GM12873 (cell line): ENCODE measurements at regions not wholly inside any gene's neighbourhood (a gene's known extent, or its start where the extent isn't known, plus 50 kb on each side); places are given as distances from the start of the nearest gene placed in this dataset.

Source experiments
- CTCF ChIP-seq: IDR thresholded peaks from 2 replicates; pipeline ENCODE4 v1.5.1; 2012; ENCODE audit warnings: low read depth, mild to moderate bottlenecking, moderate library complexity, low read length, control low read depth; ENCODE audit not compliant: insufficient read depth; ENCODE audit errors: missing control alignments

DNA sequence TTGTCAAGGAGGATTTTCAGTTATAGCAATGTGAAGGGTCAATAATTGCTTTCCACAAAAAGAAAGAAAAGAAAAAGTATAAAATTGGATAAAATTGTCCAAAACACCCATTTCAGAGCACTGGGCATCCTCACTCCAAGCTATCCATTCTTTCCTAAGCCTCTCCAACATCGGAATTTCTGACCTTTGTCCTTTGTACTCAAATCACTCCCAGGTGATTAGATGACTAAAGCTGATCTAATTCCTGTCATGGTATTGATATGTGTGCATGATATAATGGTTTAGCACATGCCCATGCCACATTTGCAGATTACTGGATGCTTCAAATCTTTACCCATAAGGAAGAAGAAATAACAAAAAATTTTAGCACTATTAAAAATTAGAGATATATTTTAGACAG lies 152.3 kb downstream of the CENPC start:
- TF ChIP-seq CTCF: no peak

DNA sequence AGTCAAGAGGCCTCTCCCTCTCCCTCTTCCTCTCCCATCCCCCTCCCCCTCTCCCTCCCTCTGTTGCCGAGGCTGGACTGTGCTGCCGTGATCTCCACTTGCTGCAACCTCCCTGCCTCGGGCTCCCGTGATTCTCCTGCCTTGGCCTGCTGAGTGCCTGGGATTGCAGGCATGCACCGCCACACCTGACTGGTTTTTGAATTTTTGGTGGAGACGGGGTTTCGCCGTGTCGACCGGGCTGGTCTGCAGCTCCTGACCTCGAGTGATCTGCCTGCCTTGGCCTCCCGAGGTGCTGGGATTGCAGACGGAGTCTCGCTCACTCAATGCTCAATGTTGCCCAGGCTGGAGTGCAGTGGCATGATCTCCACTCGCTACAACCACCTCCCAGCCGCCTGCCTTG lies 165.1 kb downstream of the CENPC start:
- no peak for TF ChIP-seq CTCF

DNA sequence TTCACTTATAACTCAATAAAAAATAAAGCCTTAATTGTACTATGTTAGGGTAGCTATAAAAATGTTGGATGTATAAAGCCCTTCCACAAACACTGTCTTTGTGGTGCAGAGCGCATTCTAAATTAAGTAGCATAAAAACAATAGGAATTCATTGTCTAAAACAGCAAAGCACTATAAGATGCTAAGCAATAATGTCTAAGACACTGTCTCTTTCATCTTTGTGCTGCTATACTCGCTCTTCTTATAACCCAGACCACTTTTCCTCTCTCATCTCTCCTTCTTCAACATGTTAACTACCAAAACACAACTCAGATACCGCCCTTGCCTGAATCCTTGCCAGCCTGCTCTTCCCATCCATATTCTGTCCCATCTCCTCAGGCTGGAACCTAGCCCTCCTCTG lies 170.0 kb downstream of the CENPC start:
- TF ChIP-seq CTCF: no peak

DNA sequence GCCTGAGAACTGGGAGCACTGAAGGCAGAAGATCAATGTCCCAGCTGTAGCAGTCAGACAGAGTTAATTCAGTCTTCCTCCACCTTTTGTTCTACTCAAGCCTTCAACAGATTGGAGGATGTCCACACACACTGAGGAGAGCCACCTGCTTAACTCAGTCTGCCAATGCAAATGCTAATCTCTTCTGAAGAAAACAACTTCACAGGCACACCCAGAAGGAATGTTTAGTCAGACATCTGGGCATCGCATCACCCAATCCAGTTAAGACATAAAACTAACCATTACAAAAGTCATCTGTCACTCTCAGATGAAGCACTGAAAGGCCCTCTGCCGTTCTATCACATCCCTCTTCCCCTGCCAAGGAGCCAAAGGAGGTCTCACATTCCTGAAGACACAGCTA lies 173.7 kb downstream of the CENPC start:
- no peak for TF ChIP-seq CTCF

DNA sequence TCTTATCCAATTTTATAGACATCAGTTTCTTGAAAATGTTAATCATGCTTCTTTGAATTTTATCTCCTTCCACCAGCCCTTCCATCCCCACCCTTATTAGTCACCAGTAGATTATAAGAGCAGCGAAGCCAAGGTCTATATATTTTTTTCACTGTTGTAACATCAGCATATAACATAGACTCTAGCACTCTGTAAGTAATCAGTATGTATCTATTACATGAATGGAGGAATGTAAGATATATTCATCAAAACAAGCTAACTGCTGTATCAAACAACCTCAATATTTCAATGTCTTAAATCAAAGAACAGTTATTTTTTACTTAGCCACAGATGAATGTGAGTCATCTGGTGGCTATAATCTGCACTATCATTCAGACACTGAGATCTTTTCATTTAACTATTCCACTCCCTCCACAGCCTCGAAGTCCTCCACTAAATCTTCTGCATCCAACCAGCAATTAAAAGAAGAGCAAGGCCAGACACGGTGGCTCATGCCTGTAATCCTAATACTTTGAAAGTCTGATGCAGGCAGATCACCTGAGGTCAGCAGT lies 178.9 kb downstream of the CENPC start:
- TF ChIP-seq CTCF: no peak

DNA sequence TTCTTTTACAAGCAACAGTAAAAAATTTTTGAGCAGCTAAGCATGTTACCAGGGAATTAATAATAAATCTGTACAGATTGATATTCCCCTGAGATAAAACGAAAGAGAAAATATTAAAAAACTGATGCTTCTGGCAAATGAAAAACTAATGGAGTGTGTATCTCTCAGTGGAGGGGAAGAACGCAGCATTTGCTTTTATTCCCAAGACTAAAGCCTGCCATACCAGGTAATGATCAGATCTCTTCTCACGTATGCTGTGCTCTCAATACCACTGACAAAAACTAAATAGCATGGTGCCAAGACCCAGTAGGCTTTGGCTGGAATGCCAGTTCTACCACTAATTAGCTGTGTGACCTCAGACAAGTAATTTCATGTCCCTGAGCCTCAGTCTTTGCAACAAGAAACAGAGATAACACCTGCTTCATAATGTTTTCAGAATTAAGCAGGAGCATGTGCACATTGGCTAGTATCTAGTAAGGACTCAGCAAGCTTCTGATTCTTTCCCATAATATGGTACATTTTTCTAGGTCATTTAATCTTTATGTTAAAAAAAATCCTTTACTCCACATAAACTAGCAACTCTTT lies 179.6 kb downstream of the CENPC start:
- TF ChIP-seq CTCF: no peak

- no peak for TF ChIP-seq CTCF
These were observed 189.5 kb downstream of the CENPC start for GRCh38 chr4:67355806-67356205.
